Left ventricle myocardium superior (tissue), 1 donor: ENCODE measurements at regions not wholly inside any gene's neighbourhood (a gene's known extent, or its start where the extent isn't known, plus 50 kb on each side); places are given as distances from the start of the nearest gene placed in this dataset.
"Not testable (repeated sequence)": the region's sequence is repeated elsewhere in the genome, so short reads cannot be mapped to it uniquely, and the experiment has no call there.

ENCODE experiments used
- ATAC-seq: fragments of 200-7000 bp; cut with Tn5 transposase; one replicate; pipeline ENCODE4 v1.9.1; 2020; ENCODE audit warnings: mild to moderate bottlenecking, moderate library complexity
- DNase-seq: peaks from one replicate; pipeline ENCODE4 v3.0.0-alpha.2; 2020
- intact Hi-C: fragments of 100-400 bp; cut with micrococcal nuclease; formaldehyde crosslinking; loops from one replicate; pipeline ENCODE4 v1.11.0; 2022
- donor health status: DM: no; HTN: yes; CAD: no; lungs with severe emphysema.

DNA sequence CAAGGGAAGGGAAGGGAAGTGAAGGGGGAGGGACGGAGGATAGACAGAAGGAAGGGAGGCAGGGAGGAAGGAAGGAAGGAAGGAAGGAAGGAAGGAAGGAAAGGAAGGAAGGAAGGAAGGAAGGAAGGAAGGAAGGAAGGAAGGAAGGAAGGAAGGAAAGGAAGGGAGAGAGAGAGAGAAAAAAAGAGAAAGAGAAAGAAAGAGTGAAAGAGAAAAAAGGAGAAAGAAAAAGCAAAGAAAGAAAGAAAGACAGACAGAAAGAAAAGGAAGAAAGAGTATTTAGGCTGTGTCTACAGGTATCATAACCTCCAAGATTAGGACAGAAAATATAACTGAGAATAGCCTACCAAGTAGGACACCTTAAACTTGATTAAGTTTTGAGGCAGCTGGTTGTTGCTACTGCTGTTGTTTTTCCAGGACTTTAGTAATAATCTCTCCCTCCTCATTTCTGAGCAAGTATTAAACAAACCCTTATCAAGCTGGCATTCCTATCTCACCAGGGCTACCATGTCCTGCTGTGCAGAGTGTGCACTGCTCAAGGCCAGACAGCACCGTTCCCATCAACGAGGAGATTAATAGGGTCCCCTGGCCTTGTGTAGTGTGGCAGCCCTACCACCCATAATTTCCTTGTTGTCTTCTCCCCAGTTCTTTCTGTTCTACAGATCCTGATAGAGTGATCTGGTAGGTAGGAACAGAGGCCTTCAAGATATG is 90.5 kb upstream of the FHL2 start:
- no peak for DNase-seq
- intact Hi-C loops, result no loop called here
- ATAC-seq, result peak; percentile 17

DNA sequence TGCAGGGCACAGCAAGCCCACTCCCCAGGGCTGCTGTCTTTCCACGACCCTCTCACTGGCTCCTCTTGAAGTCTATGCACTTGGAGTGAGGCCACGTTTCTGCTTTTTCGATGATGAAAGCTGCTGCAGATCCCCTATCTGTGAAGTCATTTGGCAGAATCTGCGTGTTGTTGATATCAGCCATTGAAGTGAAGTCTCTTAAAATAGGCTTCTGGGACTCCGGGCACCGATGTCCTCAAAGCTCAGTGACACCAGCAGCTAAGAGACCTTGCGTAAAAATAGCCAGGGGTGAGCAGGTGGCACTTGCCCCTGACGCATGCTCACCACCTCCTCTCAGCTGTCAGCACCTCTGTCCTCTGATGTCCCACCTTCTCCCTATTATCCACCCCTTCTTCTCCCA is 89.4 kb upstream of the FHL2 start:
- peak; percentile 76 for DNase-seq
- ATAC-seq, result peak; percentile 87
- intact Hi-C loops, result no loop called here

DNA sequence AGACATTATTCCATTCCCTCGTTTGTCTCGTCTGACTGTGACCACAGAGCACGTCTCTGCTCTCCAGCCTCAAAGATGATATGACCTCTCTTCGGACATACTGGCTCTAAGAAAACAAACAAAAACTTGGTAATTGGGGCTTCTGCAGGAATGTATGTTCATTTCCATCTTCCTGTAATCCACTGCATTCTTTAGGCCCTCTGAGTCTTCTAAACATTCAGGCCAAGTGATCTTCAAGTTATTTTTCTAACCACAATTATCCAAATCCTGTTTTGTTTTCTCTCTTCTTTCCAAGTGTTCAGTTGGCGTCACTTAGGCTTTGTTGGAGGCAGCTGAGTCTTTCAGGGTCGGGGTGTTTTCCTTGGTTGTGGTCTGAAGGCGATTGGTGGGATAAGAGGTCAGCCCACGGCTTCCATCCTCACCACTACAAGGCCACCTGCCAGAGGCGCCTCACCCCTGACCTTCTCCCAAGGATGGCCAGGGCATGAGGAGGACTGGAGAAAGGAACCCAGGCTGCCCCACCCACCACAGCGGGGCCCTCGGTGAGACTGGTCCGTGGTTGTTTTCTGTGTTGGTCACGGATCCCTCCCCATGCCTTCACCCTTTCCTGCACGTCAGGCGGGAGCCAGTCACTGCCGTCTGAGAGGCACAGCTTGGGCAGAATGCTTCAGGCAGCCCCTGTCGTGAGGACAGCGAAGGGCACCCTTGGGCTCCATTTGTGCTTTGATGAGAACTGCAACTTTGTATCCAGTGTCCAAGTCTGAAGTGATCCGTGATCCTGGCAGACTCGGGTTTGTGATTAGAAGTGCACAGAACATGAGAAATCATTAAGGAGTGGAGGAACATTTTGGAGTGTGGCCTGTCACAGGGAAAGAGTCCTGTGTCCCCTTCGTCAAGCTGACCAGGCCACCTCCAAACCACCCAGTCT is 88.6 kb upstream of the FHL2 start:
- intact Hi-C loops, result no loop called here
- DNase-seq (peak; percentile 76), ATAC-seq (peak; percentile 72)

DNA sequence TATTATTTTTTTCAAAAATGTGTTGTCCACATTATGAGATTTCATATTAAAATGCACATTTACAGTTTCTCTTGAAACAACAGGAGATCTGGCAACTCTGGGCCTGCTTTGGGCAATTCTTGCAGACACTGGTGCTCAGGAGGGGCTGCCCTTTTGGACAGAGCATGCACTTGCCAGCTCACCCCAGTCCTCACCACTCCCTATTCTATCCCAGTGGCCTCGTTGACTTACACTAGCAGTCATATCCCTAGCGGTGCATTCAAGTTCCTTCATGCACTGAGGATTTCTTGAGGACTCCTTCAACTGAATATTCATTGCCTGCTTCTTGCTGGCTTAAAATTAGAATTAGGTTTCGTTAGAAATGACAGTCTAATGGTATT is 87.9 kb upstream of the FHL2 start:
- DNase-seq, result no peak
- ATAC-seq, result no peak
- intact Hi-C loops, result no loop called here

DNA sequence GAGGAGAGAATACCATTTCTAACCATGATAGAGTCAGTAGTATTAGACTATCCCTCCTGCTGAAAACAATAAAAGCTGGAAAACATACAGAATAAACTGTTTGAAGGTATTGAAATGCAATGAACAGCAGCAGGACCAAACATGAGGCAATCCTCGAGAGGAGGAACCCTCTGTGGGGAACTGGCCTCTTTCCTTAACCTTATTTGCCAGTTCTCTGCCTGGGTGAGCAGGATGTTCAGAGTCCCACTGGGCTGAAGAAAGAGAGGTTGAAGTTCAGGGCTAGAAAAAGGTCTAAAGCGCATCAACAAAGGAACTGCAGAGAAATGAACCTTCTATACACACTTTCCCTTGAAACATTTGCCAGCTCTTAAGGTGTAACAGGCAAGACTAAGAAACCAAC is 79.8 kb upstream of the FHL2 start:
- ATAC-seq, result peak; percentile 15
- no peak for DNase-seq
- intact Hi-C loops, result no loop called here

DNA sequence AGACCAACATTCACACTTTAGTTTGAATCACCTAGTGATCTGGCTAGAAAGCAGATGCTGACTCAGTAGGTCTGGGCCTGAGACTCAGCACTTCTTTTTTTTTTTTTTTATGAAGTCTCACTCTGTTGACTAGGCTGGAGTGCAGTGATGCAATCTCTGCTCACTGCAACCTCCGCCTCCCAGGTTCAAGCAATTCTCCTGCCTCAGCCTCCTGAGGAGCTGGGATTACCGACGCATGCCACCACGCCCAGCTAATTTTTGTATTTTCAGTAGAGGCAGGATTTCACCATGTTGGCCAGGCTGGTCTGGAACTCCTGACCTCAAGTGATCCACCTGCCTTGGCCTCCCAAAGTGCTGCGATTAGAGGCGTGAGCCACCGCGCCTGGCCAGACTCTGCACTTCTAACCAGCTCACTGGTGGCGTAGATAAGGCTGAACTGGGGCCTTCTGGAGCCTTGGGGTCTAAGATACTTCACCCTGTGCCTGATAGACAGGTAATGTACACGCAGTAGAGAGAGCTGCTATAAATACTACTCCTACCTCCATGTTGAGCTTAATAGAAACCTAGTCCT is 78.3 kb upstream of the FHL2 start:
- ATAC-seq, intact Hi-C loops, DNase-seq: not testable (repeated sequence)

DNA sequence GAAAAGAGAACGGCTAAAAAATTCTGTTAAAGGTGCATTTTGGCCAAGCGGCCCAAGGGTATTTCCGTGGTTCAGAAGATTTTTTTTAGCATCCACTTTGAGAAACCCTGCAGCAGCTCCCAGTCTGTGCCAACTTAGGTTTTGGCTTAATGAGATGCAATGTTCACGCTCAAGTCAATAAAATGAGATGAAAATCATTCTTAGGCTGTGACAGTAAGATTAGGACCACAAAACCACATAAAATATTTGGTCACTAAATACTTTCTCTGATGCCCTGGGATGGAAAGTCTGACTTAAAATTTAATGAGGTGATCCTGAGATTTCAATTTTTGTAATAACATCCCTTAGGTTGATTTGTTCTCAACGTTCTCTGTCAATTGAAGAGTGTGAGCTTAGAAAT is 74.2 kb upstream of the FHL2 start:
- DNase-seq (no peak), ATAC-seq (no peak)
- intact Hi-C loops, result no loop called here

DNA sequence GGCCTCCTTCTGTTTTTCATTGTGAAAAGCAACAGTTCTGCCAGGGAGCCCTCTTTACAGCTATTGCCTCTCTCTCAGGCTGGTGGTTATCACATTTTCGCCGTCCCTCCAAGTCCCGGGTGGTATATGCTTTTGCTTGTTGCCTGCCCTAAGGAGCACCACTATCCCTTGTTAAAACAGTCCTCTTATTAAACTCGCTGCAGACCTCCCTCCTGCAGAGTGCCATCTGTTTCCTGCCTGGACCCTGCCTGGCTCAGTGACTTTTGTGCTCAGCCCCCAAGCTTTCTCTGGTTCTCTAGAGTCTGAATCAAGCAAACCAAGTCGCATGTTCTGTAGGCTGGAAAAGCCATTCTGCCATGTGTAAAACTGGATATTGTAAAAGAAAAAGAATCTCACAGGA is 72.1 kb upstream of the FHL2 start:
- intact Hi-C loops, result no loop called here
- no peak for DNase-seq

DNA sequence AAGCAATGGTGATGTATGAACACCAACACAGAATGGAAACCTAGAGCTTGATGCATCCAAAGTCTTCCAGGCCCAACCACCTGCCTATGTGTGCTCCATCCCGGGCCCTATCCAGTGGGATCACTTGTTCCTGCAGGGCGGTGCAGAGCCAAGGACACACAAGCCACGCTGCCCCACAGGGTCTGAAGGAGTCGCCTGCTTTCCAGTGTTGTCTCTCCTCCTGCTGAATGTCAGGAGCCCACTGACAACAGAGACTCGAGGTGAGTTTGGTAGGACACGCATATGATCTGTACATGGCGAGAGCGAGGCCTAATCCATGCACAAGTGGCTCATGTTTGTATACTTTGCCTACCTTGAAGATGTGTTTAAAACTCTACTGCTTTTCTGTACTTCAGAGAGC is 70.9 kb upstream of the FHL2 start:
- no peak for DNase-seq

More for the DNA sequence above, 72.1 kb upstream of the FHL2 start:
- no peak for ATAC-seq

DNA sequence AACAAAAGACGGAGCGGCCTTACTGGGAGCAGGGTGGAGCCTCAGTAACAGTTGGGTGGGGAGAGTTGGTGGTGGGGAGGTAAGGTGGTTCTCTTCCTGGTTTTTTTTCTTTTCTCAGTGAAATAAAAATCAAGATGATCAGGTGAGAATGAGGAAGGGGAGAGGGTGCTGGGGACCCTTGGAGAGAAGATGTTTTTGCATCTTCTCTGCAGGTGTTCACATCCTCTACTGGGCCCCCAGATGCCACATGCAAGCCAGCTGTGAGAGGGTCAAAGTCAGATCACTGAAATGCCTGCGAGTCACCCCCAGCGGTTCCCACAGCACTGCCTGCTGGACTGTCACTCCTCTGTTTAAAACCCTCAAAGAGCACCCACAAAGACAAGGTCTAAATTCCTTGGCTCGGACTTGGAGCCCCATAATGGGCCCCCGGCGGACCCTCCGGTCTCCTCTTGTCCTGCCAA is 69.8 kb upstream of the FHL2 start:
- DNase-seq (no peak), ATAC-seq (no peak)
- intact Hi-C loops, result no loop called here

More for the DNA sequence above, 70.9 kb upstream of the FHL2 start:
- intact Hi-C loops, result no loop called here
- no peak for ATAC-seq

DNA sequence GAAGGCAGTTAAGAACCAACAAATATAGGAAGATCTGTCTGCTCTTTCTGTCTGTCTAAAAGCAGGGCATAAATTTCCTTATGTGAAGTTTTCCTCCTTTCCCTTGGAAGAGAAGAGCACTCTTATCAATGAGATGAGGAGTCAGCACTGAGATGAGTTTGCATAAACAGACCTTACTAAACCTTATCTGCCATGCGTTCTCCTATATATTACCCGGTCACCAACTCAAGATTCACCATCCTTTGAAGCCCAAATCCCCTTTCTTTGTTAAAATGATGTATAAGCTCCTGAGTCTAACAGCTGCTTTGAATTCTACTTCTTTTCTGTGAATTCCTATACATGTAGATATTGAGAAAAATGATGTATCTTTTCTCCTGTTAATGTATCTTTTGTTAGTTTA is 65.5 kb upstream of the FHL2 start:
- ATAC-seq (no peak), DNase-seq (no peak)
- intact Hi-C loops, result no loop called here

DNA sequence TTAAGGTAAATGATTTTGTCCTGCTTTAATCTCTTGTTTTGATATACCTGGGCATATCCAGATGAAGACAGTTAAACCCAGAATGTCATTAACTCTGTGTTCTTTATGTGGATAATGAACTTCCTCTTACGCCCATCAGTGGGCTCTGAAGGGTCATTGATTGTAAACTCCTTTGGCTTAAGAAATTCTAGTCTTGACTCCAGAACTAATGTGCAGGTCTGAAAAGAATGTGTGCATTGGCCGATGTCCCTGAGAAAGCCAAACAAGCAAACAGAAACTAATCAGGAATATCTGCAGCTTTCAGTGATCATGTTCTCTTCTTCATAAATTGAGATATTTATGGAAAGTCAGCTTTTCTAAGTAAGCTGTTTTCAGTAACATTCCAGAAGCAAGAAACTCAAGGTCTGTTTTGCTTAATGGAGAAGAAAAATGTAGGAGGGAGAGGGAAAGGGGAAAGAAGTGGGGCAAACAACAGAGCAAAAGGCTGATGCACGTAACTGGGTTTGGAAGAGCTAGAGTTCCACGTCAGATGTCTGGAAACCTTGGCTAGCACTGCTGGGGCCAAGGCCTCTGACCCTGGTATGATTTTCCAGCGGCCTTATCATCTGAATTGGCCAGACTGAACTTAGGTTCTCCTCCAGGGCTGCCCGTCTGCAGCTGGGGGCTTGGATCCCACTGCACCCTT is 61.3 kb upstream of the FHL2 start:
- intact Hi-C loops, result no loop called here
- DNase-seq, result no peak
- ATAC-seq, result peak; percentile 42

DNA sequence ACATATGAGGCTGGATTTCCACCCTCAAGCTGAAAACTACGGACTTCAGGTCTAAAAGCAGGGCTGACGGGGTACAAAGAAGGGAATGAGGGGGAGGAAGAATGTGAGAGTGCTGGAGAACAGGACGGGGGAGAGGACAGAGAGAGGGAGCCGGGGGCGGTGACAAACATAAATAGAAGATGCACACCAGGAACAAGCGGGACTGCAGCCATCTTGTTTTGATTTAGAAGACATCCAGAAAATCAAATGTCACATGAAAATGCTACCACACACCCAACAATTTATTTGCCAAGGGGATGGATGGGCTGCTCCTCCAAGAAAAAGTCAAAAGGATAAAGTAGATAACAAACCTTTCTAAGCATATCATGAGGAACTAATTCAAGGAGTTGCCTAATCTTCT is 59.2 kb upstream of the FHL2 start:
- DNase-seq (no peak), ATAC-seq (no peak)
- intact Hi-C loops, result no loop called here

DNA sequence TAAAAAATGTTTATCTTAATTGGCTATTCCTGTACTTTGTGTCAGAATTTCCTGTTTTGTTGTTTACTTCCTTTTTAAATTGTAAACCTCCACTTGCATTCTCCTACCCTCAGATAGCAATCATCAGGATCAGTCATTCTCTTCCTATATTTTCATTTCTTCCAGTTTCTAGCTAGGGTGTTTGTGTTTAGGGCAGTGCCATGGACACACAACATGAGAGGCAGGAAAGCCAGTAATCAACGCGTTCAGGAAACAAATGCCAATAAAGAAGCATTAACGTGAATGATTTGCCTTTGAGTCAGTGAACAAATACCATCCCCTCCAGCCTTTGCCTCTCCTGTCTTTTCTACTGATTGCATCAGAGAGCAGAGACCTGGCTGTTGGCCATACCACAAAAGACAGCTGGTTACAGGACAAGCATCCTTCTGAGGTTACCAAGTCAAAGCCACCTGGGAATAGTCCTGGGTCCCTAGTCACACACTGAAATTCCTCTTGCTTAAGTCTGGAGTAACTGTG is 56.7 kb upstream of the FHL2 start:
- ATAC-seq (peak; percentile 51), DNase-seq (no peak)
- intact Hi-C loops, result no loop called here

DNA sequence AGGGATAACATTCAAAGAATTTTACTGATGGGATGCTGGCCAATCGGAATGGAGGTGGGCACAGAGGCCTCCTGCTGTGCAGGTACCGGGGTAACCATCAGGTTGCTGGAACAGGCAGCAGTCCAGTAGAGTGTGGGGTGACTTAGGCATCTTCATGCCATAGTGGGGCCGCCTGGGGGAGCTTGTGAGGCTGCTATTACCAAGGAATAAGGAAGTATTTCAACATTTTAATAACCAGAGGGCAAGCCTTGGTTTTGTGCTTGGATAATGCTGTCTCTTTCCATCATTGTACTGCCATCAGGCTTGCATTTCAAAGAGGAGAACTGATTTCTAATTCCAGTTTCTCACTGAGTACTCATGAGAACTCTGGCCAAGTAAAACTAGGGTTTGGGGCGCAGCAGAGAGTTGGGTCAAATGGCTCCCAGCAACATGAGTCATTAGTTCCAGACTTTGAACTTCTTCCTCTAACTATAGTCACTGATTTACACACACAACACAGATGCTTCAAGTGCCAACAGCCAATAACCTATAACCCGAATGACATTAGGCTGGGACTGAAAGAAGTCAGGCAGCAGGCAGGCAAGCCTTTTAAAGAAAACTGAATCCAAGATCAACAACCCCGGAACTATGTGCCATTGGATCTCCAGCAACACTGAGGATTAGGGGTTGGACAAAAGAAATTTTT is 56.1 kb upstream of the FHL2 start:
- intact Hi-C loops, result no loop called here
- no peak for DNase-seq

DNA sequence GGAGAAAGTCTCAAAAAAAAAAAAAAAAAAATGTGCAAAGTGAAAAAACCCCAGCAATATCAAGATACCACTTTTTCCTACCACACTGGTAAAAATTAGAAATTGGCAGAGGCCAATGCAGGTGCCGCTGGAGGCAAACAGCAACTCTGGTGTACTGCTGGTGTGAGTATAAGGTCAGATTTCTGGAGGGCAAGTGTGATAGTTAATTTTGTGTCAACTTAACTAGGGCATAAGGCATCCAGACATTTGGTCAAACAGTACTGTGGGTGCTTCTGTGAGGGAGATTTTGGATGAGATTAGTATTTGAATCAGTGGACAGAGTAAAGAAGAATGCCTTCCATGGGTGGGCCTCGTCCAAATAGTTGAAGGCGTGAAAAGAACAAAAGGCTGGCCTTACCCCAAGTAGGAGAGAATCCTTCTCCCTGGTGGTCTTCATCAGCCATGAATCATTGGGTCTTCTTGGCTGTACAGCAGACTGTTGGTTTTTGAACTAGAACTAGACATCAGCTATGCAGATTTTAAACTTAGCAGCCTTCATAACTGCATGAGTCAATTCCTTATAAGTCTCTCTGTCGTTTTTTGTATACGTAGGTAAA is 52.8 kb upstream of the FHL2 start:
- ATAC-seq (no peak), DNase-seq (no peak)
- intact Hi-C loops, result no loop called here

More for the DNA sequence above, 56.1 kb upstream of the FHL2 start:
- ATAC-seq, result peak; percentile 47

DNA sequence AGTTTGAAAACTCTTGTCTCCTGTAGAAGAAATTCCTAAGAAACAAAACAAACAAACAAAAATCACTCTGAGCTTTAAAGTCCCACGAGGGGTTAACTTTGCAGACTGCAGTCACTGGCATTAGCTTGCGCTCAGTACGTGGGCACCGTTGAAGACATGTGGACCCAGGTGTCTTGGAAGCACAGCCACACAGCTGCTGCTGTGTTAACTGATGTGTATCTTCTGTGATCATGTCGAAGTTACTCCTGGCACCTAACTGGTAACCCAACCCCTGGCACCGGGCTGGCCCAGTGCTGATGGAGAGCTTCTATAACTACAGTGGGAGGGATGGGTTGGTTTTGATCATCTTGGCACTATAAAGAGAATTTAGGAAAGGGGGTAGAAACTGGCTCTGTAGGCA is 51.6 kb upstream of the FHL2 start:
- ATAC-seq (no peak), DNase-seq (no peak)
- intact Hi-C loops, result no loop called here

DNA sequence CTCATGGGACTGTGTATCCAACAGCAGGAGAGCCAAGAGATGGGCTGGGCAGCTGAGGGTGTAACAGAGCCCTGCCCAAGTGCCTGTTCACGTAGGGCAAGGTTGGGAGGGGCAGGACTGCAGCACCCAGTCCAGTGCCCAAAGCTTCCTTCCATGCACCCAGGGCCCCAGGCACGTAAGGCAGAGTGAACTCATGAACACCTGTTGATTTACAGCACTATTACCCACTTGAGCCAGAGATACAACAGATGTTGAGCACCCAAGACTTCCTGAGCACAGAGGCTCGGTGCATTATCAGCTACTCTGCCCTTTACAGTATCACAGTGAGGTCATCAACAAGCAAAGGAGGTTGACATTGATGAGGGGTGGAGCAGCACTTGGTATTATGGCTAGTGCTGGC is 50.2 kb upstream of the FHL2 start:
- no peak for DNase-seq
- intact Hi-C loops, result no loop called here
- ATAC-seq, result peak; percentile 77
